ENCODE measurements at regions not wholly inside any gene's neighbourhood (a gene's known extent, or its start where the extent isn't known, plus 50 kb on each side); places are given as distances from the start of the nearest gene placed in this dataset.
"Not testable (repeated sequence)": the region's sequence is repeated elsewhere in the genome, so short reads cannot be mapped to it uniquely, and the experiment has no call there.

DNA sequence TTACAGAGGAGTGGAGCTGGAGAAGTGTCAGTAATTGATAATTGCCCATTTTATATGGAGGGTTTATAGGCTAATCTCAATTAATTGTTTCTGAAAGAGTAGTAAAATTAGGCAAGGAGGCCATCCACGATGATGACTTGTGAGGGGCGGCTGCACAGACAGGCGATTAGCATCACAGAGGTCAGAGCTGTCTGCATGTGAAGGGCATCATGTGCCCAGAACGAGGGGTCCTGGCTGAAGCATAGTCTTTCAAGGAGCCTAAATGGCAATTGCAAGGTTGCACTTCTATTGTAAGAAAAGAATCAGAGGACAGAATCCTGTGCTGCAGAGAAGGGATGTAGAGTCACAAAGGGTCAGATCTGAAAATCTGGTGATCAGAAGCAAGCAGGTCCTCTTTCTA is 196.6 kb downstream of the EBLN2 start:
- Mint-ChIP-seq H3K27ac (no peak overlapping the region), H3K4me1 (no peaks in the 10 kb centered on the region), H3K9me3 (peaks cover 2% of the 10 kb centered on the region), H3K36me3 (no peaks in the 10 kb centered on the region), H3K4me3 (no peak overlapping the region), H3K27me3 (peaks cover 3% of the 10 kb centered on the region)
- POLR2A ChIA-PET = no interaction called here
- ATAC-seq (ENCODE audit: low read depth) (no peak), DNase-seq (no peak)

DNA sequence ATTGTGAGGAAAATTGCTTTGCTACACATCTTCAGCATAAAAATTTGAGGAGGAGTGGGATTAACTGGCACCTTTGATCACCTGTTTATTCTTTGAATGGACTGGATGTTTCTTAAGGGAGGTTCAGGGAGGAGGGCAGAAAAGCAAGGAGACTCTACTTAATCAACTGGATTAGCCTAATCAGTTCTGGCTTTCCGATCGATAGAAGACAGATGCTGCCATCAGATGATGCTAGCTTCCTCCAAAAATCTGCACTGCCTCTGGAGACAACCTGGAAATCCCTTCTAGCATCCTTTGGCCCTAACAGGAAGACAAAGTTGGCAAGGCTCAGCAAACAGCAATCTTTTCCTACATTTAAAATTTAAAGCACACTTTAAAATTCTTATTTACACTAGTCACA is 197.8 kb downstream of the EBLN2 start:
- Mint-ChIP-seq H3K4me1 (no peaks in the 10 kb centered on the region), H3K36me3 (no peaks in the 10 kb centered on the region), H3K27me3 (peaks cover 3% of the 10 kb centered on the region), H3K9me3 (peaks cover 2% of the 10 kb centered on the region), H3K4me3 (no peak overlapping the region), H3K27ac (no peak overlapping the region)
- POLR2A ChIA-PET = no interaction called here
- ATAC-seq (ENCODE audit: low read depth) = no peak
- DNase-seq = no peak

GRCh38 chr3:73259856-73260255 is 198.4 kb downstream of the EBLN2 start:
- POLR2A ChIA-PET = no interaction called here
- H3K4me1 Mint-ChIP-seq = no peaks in the 10 kb centered on the region
- H3K9me3 Mint-ChIP-seq = peaks cover 2% of the 10 kb centered on the region
- no peaks in the 10 kb centered on the region for H3K36me3 Mint-ChIP-seq
- H3K27ac Mint-ChIP-seq = no peak overlapping the region
- ATAC-seq (ENCODE audit: low read depth) (no peak), DNase-seq (no peak)
- H3K4me3 Mint-ChIP-seq = no peak overlapping the region
- H3K27me3 Mint-ChIP-seq = peaks cover 3% of the 10 kb centered on the region

DNA sequence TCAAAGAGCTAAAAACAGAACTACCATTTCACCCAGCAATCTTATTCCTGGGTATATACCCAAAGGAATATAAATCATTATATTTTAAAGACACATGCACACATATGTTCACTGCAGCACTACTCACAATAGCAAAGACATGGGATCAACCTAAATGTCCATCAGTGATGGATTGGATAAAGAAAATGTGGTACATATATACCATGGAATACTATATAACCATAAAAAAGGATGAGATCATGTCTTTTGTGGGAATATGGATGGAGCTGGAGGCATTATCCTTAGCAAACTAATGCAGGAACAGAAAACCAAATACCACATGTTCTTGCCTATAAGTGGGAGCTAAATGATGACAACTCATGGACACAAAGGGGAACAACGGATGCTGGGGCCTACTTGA is 205.1 kb downstream of the EBLN2 start:
- not testable (repeated sequence) for ATAC-seq (ENCODE audit: low read depth); H3K27ac Mint-ChIP-seq

GRCh38 chr3:73269126-73269525 is 207.7 kb downstream of the EBLN2 start:
- ATAC-seq (ENCODE audit: low read depth); H3K4me1 Mint-ChIP-seq; POLR2A ChIA-PET; DNase-seq; H3K9me3 Mint-ChIP-seq; H3K4me3 Mint-ChIP-seq; H3K36me3 Mint-ChIP-seq; H3K27ac Mint-ChIP-seq; H3K27me3 Mint-ChIP-seq: not testable (repeated sequence)

More for the DNA sequence above, 205.1 kb downstream of the EBLN2 start:
- POLR2A ChIA-PET, H3K4me1 Mint-ChIP-seq, H3K27me3 Mint-ChIP-seq, H3K36me3 Mint-ChIP-seq, H3K4me3 Mint-ChIP-seq, H3K9me3 Mint-ChIP-seq, DNase-seq: not testable (repeated sequence)

- Mint-ChIP-seq H3K4me1 (no peaks in the 10 kb centered on the region), H3K9me3 (no peaks in the 10 kb centered on the region), H3K27me3 (no peaks in the 10 kb centered on the region), H3K36me3 (no peaks in the 10 kb centered on the region), H3K27ac (no peak overlapping the region), H3K4me3 (no peak overlapping the region)
- POLR2A ChIA-PET = no interaction called here
- no peak for DNase-seq
- no peak for ATAC-seq (ENCODE audit: low read depth)
Measured at GRCh38 chr3:73270839-73271483, 209.5 kb downstream of the EBLN2 start.

GRCh38 chr3:73273341-73273740 is 211.9 kb downstream of the EBLN2 start:
- Mint-ChIP-seq H3K36me3 (no peaks in the 10 kb centered on the region), H3K9me3 (no peaks in the 10 kb centered on the region), H3K27ac (no peak overlapping the region), H3K4me1 (no peaks in the 10 kb centered on the region), H3K27me3 (no peaks in the 10 kb centered on the region), H3K4me3 (no peak overlapping the region)
- no peak for ATAC-seq (ENCODE audit: low read depth)
- POLR2A ChIA-PET = no interaction called here
- DNase-seq = no peak

GRCh38 chr3:73280746-73281145 is 219.3 kb downstream of the EBLN2 start:
- H3K9me3 Mint-ChIP-seq = no peaks in the 10 kb centered on the region
- H3K4me1 Mint-ChIP-seq = no peaks in the 10 kb centered on the region
- DNase-seq (no peak), ATAC-seq (ENCODE audit: low read depth) (no peak)
- H3K36me3 Mint-ChIP-seq = no peaks in the 10 kb centered on the region
- H3K27me3 Mint-ChIP-seq = peaks cover 2% of the 10 kb centered on the region
- H3K27ac Mint-ChIP-seq = no peak overlapping the region
- POLR2A ChIA-PET = no interaction called here
- H3K4me3 Mint-ChIP-seq = no peak overlapping the region

DNA sequence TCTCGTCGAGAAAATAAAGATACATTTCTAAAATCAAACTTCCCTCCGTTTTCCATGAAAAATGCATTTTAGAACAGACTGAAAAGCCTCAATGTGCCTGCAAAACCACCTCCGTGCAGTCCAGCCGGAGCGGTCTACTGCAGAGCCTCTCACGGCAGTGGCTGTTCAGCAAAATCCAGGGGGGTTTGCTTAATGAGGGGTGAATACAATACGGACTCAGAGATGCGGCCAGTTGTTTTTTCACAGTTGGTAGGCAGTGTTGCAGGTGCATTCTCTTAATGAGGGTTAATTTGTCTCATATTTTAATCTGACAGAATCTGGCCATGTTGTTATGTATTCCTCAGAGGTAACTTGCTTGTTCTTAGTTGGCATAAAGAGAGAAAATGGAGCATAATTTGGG is 223.0 kb downstream of the EBLN2 start:
- H3K9me3 Mint-ChIP-seq = no peaks in the 10 kb centered on the region
- H3K4me1 Mint-ChIP-seq = no peaks in the 10 kb centered on the region
- no peak for ATAC-seq (ENCODE audit: low read depth)
- peaks cover 2% of the 10 kb centered on the region for H3K27me3 Mint-ChIP-seq
- POLR2A ChIA-PET = no interaction called here
- no peak overlapping the region for H3K27ac Mint-ChIP-seq
- H3K36me3 Mint-ChIP-seq = no peaks in the 10 kb centered on the region
- H3K4me3 Mint-ChIP-seq = no peak overlapping the region
- no peak for DNase-seq

- POLR2A ChIA-PET = no interaction called here
- no peaks in the 10 kb centered on the region for H3K4me1 Mint-ChIP-seq
- H3K27ac Mint-ChIP-seq = no peak overlapping the region
- H3K27me3 Mint-ChIP-seq = no peaks in the 10 kb centered on the region
- H3K36me3 Mint-ChIP-seq = no peaks in the 10 kb centered on the region
- no peak for ATAC-seq (ENCODE audit: low read depth)
- H3K4me3 Mint-ChIP-seq = no peak overlapping the region
- DNase-seq = no peak
- H3K9me3 Mint-ChIP-seq = no peaks in the 10 kb centered on the region
Measured at GRCh38 chr3:73291541-73291940, 230.1 kb downstream of the EBLN2 start.

- no peaks in the 10 kb centered on the region for H3K4me1 Mint-ChIP-seq
- POLR2A ChIA-PET = no interaction called here
- no peaks in the 10 kb centered on the region for H3K9me3 Mint-ChIP-seq
- H3K36me3 Mint-ChIP-seq = no peaks in the 10 kb centered on the region
- no peaks in the 10 kb centered on the region for H3K27me3 Mint-ChIP-seq
- no peak for DNase-seq
- no peak overlapping the region for H3K27ac Mint-ChIP-seq
- ATAC-seq (ENCODE audit: low read depth) = no peak
- no peak overlapping the region for H3K4me3 Mint-ChIP-seq
Measured at GRCh38 chr3:73292220-73292619, 230.8 kb downstream of the EBLN2 start.

DNA sequence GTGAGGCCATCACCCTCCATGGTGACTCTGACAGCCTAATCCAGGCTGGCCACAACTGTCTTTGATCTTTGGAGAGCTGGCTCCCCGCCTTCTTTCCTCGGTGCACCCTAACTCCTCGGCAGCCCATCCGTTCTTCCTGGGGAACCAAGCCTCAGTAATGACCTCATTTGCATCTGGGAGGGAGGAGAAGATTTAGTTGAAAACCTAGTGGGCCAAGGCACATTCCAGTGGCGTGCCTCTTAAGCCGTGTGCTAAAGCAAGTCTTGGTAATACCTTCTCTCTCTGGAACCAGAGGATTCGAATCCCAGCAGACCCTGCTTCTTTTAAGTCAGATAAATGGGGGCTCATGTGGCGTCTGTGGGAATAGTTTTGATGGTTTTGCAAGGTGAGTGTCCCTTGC is 233.1 kb downstream of the EBLN2 start:
- peaks cover 2% of the 10 kb centered on the region for H3K27me3 Mint-ChIP-seq
- H3K4me1 Mint-ChIP-seq = no peaks in the 10 kb centered on the region
- no peak for ATAC-seq (ENCODE audit: low read depth)
- DNase-seq = no peak
- no peak overlapping the region for H3K27ac Mint-ChIP-seq
- no peaks in the 10 kb centered on the region for H3K9me3 Mint-ChIP-seq
- POLR2A ChIA-PET = no interaction called here
- no peak overlapping the region for H3K4me3 Mint-ChIP-seq
- no peaks in the 10 kb centered on the region for H3K36me3 Mint-ChIP-seq

GRCh38 chr3:73295876-73296635 is 234.6 kb downstream of the EBLN2 start:
- no peak overlapping the region for H3K4me3 Mint-ChIP-seq
- H3K9me3 Mint-ChIP-seq = no peaks in the 10 kb centered on the region
- H3K4me1 Mint-ChIP-seq = no peaks in the 10 kb centered on the region
- POLR2A ChIA-PET = no interaction called here
- DNase-seq (no peak), ATAC-seq (ENCODE audit: low read depth) (no peak)
- no peaks in the 10 kb centered on the region for H3K36me3 Mint-ChIP-seq
- H3K27me3 Mint-ChIP-seq = peaks cover 2% of the 10 kb centered on the region
- no peak overlapping the region for H3K27ac Mint-ChIP-seq

DNA sequence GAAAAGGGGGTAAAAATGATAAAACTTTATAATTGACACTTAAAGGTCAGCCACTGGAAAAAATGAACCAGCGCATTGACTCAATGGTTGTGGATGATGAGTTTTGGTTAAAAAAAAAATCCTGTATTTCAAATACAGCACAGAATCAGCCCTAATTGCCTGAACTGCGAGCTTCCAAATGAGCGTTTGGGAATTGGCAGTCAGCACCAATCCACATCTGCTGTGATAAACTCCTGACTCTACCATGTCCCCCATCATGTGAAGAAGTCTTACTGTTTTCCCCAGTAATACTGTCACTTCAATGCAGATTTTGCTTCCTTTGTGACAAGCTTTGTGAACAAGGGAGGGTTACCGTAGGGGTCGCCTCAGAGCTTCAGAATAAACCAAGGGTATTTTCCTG is 235.4 kb downstream of the EBLN2 start:
- ATAC-seq (ENCODE audit: low read depth) = no peak
- H3K4me1 Mint-ChIP-seq = no peaks in the 10 kb centered on the region

More for the DNA sequence above, 235.4 kb downstream of the EBLN2 start:
- POLR2A ChIA-PET = no interaction called here
- Mint-ChIP-seq H3K27me3 (peaks cover 2% of the 10 kb centered on the region), H3K36me3 (no peaks in the 10 kb centered on the region), H3K27ac (no peak overlapping the region), H3K9me3 (no peaks in the 10 kb centered on the region), H3K4me3 (no peak overlapping the region)
- no peak for DNase-seq

Measured in activated naive CD8-positive, alpha-beta T cell treated with anti-CD3 and anti-CD28 coated beads, Interleukin-2, amount 10 ng/mL, durations not matched to agents 7 days and 5 days (primary cell).